HG03280 (cell line): ENCODE measurements at regions not wholly inside any gene's neighbourhood (a gene's known extent, or its start where the extent isn't known, plus 50 kb on each side); places are given as distances from the start of the nearest gene placed in this dataset.

Experiments
- ATAC-seq: cut with Tn5 transposase; IDR thresholded peaks from one replicate; pipeline ENCODE4 v1.9.1; 2021; ENCODE audit warnings: mild to moderate bottlenecking, moderate library complexity; ENCODE audit not compliant: unreplicated experiment

DNA sequence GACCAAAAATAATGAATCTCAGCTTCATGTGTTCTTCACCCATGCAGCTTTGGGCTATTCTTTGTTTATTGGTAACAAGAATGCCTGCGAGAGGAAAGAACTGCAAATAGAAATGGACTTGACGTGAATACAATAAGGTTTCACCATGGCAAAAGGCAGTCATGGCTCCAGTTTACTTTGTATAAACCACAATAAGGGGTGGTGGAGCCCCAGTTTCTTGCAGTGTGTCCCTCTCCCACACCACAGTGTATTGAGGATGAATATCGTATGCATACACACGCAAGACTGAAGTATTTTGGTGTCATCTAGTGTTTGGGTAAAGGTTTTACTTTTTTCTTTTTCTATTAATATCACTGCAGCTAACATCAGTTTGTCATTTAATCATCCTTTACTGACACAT lies 159.7 kb upstream of the CNTN4 start:
- no peak for ATAC-seq

DNA sequence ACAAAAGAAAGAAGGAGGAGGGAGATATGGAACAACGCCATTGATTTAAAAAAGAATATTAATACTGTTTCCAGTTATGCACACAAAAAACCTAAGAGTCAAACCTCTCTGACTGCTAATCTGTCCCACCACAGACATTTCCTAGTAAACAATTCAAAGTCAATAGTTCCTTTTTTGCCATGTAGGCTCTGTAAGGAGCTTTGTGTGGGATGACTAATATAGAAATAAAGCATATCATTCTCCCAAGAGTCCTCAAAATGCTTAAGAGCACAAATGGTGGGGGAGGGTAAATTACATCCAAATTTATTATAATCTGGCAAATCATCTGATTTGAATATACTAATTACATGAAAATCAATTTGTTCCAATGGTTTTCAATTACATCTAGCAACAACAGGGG lies 155.9 kb upstream of the CNTN4 start:
- ATAC-seq: no peak

DNA sequence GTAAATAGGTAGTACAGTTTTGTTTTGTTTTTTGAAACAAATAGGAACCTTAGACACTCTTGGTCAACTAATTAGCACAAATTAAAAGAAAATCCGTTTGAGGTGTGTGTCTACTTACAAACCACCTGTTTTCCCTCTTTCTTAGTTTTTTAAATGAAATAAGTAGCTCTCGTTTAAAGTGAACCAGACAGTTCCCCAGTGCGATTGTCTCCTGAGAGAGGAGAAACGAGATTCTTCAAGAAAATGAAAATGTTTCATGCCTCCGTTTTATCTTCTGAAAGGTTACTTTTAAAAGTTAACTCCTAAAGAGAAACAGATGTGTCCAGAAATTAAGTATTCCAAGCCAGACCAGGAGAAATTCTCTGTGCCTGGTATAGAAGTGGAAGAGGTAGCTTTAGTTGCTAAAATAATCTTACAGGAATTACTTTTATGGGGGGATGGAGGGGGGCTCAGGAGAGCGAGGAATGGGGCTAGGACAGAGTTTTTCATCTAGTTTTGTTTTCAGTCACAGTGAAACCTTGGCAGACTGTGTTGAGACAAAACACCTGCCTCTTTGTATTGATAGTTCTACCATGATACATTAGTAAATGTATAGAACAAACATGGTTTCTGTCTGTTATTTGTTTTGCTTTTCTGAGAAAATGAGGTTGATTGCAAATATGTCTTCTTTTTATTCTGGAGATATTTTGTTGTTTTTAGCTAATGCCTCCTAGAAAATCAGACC lies 155.1 kb upstream of the CNTN4 start:
- ATAC-seq: no peak

DNA sequence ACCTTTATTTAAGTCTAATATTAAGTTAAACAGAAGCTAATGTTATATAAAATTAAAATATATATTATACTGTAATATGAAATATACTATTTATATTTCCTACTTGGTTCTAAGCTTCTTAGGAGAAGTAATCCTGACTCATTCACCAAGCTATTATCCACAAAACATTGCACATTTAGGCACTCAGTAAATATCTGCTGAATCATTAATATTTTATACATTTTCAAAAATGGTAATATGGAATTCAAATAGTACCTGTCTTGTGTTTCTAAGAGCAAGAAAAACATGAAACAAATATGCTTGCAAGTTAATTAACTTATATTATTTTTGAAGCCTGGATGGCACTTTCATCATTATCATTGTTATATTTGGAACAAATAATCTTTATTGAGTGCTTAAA lies 153.0 kb upstream of the CNTN4 start:
- ATAC-seq: no peak

DNA sequence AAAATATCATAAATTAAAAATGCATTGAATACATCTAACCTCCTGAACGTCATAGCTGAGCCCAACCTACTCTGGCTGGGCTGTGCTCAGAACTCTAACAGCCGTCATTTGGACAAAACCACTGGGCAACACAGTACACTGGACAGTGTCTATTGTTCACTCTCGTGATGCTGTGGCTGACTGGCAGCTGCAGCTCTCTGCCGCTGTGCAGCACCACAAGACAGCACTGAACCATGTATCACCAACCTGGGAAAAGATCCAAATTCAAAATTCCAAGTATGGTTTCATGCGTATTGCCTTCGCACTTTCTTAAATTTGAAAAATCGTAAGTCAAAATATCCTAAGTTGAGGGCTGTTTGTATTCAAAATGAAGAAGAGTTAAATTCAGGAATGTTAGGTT lies 145.1 kb upstream of the CNTN4 start:
- no peak for ATAC-seq

DNA sequence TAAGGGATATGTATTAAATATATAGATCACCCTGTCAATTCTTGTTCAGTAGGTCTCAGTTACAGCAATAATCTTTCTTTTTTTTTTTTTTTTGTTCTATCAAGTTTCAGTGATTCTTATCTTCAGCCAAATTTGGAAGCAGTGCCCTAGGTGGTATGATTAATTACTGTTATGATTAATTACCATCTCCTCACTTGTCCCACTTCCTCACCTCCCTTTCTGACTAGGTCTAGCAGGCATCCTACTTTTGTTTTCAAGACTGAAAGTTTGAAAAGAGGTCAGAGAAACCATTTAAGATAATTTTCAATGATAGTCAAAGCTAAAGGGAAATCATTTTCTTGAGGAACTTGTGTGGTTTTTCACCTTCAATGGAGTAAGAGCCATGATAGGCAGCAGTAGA lies 144.0 kb upstream of the CNTN4 start:
- no peak for ATAC-seq

DNA sequence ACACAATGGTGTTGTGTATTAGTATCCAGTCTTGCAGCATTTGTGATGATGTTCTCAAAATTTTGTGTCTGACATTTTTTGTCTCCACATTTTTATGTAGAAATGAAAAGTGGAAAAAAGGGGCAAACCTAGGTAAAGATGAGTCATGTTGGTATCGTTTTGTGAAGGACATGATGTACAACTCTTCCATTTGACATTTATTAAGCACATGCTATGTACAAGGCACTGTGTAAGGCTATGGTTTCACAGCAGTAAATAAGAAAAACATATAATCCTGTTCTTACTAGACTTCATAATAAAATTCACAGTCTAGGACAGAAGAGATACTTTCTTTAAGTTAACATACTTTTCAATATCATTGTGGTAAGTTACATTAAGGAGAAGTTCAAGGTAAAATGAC lies 143.5 kb upstream of the CNTN4 start:
- ATAC-seq: no peak

DNA sequence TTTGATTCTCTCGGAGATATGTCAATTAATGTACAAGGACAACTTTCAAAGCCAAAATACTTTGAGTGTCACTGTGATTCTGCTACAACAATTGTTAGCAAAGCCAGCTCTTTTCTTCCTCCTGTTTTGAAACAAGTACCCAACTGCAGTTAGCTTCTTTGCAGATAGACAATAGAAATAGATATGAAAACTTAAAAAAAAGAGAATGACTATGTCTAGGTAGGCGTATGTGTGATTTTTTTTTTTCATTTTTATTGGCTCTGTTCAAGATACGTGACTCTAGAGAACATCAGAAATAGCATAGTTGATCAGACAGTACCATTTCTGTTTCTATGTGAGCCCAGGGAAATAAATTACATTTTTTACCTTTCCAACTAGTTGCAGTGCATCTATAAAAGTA lies 142.9 kb upstream of the CNTN4 start:
- no peak for ATAC-seq

DNA sequence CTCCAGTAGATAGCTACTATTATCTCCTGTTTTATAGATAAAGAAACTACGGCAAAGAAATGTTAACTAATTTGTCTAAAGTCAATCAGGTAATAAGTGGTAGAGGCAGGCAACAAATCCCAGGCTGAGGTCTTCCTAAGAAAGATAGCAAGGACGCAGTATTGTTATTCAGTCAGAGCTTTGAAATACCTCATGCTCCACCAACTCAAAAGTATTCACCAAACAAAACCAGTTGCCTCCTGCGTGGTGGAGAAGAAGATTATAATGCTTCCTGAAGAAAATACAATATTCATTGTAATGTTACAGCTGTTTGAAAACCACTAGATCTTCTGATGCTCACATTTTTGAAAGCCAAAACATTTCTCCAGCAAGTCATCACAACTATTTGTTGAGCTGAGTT lies 138.2 kb upstream of the CNTN4 start:
- no peak for ATAC-seq

DNA sequence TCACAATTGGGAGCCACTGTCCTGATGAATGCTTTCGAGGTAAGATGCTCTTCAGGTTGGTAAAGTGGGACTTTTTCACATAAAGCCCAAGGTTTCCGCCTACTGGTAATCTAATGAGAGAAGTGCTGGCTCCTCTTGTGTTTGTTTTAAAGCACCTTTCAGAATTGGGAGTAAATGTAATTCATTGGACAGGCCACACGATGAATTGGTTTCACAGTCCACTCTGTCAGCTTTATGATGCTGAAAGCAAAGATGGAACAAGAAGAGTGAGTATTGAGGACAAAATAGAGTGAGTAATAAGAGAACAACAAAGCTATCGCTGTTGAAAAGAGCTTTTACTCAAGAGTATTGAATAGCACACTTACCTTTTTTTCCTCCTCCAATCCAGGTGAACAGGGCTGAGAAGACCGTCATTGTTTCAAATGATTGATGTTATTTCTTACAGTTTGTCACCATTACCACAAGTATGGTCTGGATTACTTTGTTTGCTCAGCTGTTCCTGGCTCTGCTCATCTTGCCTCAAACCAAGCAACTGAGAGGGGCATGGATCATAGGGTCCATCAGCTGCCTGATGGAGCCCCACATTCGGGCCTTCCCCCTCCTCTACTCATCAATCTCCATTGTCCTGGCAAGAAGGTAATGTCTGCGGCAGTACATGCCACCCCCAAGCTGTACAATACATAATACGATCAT lies 136.1 kb upstream of the CNTN4 start:
- ATAC-seq: no peak

DNA sequence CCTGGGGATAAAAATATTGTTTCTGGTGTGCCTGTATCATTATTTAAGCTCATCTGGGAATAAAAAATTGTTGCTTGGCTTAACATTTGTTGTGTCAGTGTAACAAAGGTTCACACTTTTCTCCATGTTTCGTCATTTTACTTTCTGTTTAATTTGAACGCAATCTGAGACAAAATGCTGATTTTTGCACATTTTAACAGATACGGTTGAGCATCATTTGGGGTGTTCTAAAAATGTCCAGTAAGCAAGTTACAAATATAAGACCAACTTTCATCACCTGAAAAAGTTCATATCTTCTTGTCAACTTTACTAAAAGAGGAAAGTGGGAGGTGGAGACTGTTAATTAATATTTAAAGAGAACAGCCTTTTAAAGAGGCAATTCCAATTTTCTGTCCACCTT lies 134.8 kb upstream of the CNTN4 start:
- no peak for ATAC-seq

DNA sequence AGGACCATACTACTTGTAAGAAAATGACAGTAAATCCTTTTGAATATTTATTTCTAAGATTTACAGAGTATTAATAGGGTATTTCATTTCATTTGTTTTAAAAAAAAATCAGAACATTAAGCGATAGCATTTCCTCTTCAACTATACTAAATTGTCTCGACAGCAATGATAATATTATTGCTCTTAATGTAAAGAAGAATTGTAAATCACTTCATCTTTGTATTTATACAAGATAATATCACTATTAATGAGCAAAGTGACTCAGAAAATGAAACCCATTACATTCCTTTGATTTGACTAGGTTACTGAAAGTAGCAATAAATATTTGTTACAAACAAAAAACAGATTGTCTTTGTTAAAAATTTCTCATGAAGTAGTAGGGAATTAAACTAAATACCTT lies 131.1 kb upstream of the CNTN4 start:
- no peak for ATAC-seq

DNA sequence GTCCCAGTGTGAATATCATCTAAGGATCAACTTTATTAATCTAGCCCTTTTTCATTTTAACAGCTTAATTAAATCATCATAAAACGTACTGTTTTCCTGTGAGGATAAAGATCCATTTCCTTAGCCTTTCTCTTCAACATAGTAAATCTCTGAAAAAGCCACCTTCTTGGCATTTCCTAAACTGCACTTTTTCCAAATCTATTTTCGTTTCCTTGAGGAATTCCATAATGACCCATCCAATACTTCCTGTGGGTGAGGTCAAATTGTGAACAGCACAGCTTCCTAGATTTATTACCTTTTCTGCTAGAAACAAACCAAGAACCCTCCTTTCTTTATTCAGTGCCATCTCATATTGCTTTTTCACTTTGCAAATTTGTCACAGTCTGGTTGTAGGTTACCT lies 129.4 kb upstream of the CNTN4 start:
- no peak for ATAC-seq

DNA sequence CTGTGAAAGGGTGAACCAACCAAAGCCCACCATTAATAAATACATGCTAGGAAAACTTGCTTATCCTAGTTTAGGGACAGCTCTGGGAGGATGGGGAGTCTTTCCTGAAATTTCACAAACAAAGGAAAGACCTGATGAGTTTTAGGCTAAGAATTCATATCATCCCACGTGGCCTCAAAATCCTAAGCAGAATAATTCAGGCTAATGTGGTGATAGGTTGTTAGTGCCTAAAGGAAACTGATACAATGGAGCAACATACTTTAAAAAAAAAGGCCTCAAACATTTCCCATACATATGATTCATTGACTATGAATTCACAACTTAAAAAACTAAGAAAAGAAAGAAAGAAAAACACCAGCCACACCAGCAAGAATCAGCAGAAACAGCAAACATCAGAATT lies 126.9 kb upstream of the CNTN4 start:
- ATAC-seq: no peak

DNA sequence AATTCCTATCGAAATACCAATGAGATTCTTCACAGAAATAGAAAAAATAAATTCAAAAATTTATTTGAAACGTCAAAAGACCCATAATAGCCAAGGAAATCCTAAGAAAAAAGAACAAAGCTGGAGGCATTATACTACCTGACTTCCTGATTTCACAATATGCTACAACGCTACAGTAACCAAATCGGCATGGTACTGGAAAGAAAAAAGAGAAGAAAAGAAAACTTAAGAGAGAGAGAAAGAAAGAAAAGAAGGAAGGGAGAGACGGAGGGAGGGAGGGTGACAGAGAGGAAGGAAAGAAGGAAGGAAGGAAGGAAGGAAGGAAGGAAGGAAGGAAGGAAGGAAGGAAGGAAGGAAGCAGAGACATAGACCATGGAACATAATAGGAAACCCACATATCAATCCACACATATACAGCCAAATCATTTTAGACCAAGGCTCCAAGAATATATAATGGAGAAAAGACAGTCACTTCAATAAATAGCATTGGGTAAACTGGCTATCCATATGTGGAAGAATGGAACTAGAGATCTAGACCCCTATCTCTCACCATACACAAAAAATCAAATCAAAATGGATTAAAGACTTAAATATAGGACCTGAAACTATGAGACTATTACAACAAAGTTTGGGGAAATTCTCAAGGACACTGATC lies 118.6 kb upstream of the CNTN4 start:
- ATAC-seq: no peak

DNA sequence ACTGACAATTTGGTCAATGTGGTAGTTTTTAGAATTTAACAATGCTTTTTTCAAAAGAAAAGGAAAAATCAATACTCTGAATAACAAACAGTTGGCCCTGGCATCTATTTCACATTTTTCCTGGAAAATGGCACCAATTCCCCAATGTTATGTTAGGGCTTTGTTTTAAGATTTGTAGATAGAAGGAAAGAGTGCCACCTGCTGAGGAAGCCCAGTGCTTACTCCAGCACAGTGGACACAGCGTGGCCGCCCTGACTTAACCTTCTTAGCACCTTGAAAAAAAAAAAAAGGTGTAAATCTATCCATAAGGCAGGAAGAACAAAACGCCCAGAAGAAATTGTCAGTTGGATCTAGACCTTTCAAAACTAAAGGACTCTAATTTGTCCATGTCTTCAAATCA lies 110.7 kb upstream of the CNTN4 start:
- ATAC-seq: no peak

DNA sequence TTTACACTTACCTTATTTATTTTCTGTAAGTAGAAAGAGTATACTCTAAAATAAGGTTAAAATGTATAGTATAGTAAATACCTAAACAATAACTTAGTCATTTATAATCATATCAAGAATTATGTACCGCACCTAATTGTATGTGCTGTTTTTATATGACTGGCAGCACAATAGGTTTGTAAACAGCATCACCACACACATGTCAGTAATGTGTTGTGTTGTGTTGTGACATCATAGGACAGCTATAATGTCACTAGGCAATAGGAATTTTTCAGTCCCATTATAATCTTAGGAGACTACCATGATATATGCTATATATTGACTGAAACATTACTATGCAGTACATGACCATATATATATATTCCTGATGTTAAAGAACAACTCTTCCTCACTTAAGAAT lies 99.9 kb upstream of the CNTN4 start:
- no peak for ATAC-seq

DNA sequence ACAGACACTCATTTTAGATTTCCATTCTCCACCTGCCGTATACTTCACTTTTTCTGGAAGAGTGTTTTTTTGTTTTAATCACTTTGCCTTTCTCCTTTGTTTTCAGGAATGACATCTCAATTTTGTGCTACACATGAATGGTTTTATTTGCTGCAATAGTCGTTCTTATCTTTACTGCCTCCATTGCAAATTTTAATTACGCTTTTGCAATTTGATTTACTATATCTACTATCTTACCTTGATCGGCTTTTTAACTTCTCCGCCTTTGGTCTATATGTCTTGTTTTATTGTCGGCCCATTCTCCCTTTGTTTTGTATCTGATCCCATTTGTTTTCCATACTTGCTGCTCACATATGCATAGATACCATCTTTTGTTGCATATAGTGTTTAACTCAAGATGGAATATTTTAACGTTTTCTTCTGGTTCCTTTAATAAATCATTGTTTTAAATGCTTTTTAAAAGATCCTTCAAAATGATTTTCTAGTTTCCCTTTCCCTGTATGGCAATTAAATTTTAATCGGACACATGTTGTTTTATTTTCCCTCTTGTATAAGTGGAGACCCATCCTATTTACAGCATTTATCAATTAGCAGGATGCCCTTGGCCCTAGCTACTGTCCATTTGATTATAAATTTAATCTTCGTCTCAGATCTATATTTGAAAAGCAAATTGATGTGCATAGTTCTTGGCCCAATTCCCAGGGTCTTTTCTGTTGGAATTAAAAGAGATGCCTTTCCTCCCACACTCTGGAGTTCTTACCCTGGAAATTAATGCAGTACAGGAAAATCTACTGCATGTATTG lies 97.2 kb upstream of the CNTN4 start:
- no peak for ATAC-seq

DNA sequence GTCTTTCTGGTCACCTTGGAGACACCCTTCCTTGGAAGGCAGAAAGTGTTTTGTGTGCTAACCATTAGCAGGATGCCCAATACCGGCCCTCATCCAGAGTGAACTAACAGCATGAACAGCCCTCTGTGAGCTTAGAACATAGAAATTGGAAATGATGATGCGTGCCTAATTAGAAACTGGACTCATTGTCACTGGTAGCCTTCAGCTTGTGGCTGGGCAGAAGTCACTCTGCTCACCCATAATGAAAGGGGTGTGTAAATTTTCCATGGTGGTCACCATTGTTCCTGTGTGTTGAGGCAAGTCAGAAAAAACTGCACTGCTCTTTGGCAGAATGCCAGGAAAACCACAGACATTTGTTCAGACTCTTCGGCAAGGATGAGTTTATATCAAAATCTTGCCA lies 74.7 kb upstream of the CNTN4 start:
- ATAC-seq: no peak

DNA sequence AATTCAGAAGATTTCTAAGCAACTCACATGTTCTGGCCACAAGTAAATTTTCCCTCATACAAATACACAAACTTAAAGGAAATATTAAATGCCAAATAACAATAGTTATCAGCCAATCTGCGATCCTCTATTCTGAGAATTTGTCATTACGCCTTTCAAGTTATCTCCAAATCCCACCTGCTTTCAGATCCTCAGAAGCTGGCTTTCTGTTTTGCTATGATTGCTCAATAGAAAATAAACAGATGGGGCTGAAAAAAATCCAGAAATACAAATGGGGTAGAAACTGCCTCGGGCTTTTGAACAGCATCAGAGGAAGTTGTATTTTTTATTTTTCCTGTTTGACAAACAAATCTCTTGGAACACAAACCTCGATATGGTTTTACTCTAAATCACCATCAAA lies 74.0 kb upstream of the CNTN4 start:
- ATAC-seq: no peak

DNA sequence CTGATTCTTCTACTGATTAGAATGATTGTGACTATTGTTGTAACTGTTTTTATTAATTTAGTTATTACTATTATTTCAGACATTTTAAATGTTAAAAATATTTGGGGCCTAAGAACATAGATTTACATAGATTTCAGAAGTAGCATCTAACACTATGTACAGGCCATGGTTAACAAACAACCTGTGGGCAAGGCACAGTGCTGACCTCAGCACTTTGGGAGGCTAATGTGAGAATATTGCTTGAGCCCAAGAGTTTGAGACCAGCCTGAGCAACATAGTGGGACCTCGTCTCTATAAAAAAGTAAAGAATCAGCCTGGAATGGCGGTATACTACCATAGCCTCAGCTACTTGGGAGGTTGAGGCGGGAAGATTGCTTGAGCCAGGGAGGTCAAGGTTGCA lies 69.1 kb upstream of the CNTN4 start:
- no peak for ATAC-seq

DNA sequence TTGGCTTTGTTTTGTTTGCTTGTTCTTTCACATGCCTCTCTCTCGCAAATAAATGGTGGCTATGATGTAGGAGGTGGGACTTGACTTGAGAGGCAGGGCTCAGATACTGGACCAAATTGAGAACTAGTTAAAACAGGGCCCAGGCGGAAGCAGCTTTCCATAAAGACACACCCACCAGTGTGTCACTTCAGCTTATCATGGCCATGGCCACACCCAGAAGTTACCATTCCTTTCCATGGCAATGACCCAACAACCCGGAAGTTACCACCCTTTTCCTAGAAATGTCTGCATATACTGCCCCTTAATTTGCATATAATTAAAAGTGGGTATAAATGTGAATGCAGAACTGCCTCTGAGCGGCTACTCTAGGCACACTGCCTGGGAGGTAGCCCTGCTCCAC lies 62.6 kb upstream of the CNTN4 start:
- no peak for ATAC-seq
